Thyroid gland (tissue), 4 donors: ENCODE measurements at regions not wholly inside any gene's neighbourhood (a gene's known extent, or its start where the extent isn't known, plus 50 kb on each side); places are given as distances from the start of the nearest gene placed in this dataset.

Experiments used
- DNase-seq, 2 donors: peaks; one replicate each; pipeline ENCODE4 v3.0.0-alpha.2; 2019
- H3K27ac ChIP-seq, 3 donors: fragments of 200-600 bp; sonication (generic); 1 replicate in 2 of 3; 2 replicates in 1 of 3; pipeline ENCODE4 v1.5.1; 2016 to 2019; ENCODE audit warnings: mild to moderate bottlenecking in 1 of 3, moderate library complexity in 1 of 3
- H3K27me3 ChIP-seq: fragments of 200-600 bp; sonication (generic); one replicate; pipeline ENCODE4 v1.5.1; 2019
- H3K36me3 ChIP-seq, 2 donors: fragments of 200-600 bp; sonication (generic); one replicate each; pipeline ENCODE4 v1.5.1; 2016 to 2019
- H3K4me1 ChIP-seq, 2 donors: fragments of 200-600 bp; sonication (generic); one replicate each; pipeline ENCODE4 v1.5.1; 2017 to 2019
- H3K4me3 ChIP-seq, 3 donors: fragments of 200-600 bp; sonication (generic); replicated peaks in 1 of 3; 1 replicate in 2 of 3; 2 replicates in 1 of 3; pipeline ENCODE4 v1.5.1; 2016; ENCODE audit warnings: mild to moderate bottlenecking in 1 of 3
- H3K9me3 ChIP-seq: fragments of 200-600 bp; sonication (generic); one replicate; pipeline ENCODE4 v1.5.1; 2017
- POLR2A ChIP-seq, 2 donors: fragments of 450-650 bp; IDR thresholded peaks; one replicate each; pipeline ENCODE4 v1.6.1; 2017; ENCODE audit warnings: antibody characterized with exemption in 2 of 2, mild to moderate bottlenecking in 2 of 2, moderate library complexity in 1 of 2
- WGBS, 2 donors: methylation state at CpG; one replicate each; pipeline ENCODE4 v1.1.5; 2017; 5-methylcytosine and 5-hydroxymethylcytosine counted together
- intact Hi-C: fragments of 100-400 bp; cut with DNase I; formaldehyde crosslinking; loops from one replicate; pipeline ENCODE4 v1.15.1; 2023
- TF ChIP-seq, protein P1 (sequence below), 6 experiments: fragments of 200-600 bp in 3 of 6; fragments of 450-650 bp in 3 of 6; sonication (generic) in 3 of 6; IDR thresholded peaks; one replicate each; pipeline ENCODE4 v1.5.1; 2016 to 2019; ENCODE audit warnings: antibody characterized with exemption in 6 of 6, mild to moderate bottlenecking in 2 of 6, inconsistent platforms in 1 of 6, moderate library complexity in 1 of 6

DNA sequence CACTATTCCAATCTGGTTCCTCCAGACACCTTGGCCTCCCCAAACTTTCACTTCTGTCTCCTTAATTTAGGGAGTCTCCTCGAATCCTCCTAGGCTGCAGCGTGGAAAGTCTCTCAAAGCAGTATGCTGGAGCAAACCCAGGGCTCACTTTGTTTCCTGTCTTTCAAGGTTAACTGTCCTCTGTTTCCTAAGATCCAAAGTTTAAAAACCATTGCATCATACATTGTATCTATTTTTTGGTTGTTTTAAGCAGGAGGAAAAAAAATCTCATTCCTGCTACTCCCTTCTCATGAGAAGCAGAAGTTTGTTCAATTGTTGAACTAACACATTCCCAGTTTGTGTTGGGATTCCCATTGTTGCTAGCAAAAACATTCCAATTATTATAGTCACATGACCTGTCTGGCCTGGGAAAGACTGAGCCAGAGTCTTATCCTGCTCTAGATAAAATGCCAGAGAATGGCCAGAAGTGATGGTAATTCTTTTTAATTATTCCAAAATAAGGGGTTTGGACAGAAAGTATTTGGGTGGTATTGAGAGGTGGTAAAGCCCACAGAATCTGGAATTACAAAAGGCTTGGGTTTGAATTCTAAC lies 67.3 kb downstream of the HSPB8 start:
- DNase-seq: no peak
- Histone ChIP-seq H3K4me3 (no peak overlapping the region), H3K36me3 (no peaks in the 10 kb centered on the region), H3K27ac (no peak overlapping the region), H3K4me1 (no peaks in the 10 kb centered on the region), H3K27me3 (no peaks in the 10 kb centered on the region), H3K9me3 (no peaks in the 10 kb centered on the region)
- TF ChIP-seq, protein P1, sequence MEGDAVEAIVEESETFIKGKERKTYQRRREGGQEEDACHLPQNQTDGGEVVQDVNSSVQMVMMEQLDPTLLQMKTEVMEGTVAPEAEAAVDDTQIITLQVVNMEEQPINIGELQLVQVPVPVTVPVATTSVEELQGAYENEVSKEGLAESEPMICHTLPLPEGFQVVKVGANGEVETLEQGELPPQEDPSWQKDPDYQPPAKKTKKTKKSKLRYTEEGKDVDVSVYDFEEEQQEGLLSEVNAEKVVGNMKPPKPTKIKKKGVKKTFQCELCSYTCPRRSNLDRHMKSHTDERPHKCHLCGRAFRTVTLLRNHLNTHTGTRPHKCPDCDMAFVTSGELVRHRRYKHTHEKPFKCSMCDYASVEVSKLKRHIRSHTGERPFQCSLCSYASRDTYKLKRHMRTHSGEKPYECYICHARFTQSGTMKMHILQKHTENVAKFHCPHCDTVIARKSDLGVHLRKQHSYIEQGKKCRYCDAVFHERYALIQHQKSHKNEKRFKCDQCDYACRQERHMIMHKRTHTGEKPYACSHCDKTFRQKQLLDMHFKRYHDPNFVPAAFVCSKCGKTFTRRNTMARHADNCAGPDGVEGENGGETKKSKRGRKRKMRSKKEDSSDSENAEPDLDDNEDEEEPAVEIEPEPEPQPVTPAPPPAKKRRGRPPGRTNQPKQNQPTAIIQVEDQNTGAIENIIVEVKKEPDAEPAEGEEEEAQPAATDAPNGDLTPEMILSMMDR (IDR thresholded peaks at IDR 0.05): no peak
- TF ChIP-seq POLR2A (IDR thresholded peaks at IDR 0.05): no peak
- intact Hi-C loops: no loop called here
- whole genome bisulfite sequencing, 2 donors: 61 to 64% methylated on average over 2 of the region's 2 CpGs

DNA sequence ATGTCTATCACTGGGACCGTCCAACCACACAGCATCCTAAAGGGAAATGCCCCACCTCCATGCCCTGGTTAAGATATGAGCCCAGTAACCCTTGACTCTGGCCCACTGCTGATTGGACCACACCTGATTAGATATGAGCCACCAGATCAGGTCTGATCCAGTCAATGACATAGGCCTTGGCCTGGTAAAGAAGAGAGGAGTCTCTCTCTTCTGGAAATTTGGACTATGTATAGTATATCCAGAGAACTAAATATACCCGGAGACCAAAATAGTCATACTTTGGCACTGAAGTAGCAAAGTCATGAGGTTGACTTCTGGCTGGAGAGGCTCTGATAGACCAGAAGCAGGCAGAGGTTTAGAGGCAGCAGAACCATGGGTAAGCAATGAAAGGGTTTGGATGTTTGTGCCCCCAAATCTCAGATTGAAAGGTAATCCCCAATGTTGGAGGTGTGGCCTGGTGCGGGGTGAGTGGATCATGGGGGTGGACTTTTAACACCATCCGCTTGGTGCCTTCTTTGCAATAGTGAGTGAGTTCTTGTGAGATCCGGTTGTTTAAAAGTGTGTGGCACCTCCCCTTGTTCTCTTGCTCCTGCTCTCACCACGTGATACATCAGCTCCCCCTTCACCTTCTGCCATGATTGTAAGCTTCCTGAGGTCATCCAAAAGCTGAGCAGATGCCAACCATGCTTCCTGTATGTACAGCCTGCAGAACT lies 68.4 kb downstream of the HSPB8 start:
- TF ChIP-seq, protein P1 (IDR thresholded peaks at IDR 0.05): no peak
- TF ChIP-seq POLR2A (IDR thresholded peaks at IDR 0.05): no peak
- Histone ChIP-seq H3K27me3 (no peaks in the 10 kb centered on the region), H3K9me3 (no peaks in the 10 kb centered on the region), H3K27ac (no peak overlapping the region), H3K36me3 (no peaks in the 10 kb centered on the region), H3K4me3 (no peak overlapping the region), H3K4me1 (no peaks in the 10 kb centered on the region)
- 80 to 81% methylated on average over 6 of the region's 6 CpGs for WGBS, 2 donors
- no peak for DNase-seq
- intact Hi-C loops: no loop called here

DNA sequence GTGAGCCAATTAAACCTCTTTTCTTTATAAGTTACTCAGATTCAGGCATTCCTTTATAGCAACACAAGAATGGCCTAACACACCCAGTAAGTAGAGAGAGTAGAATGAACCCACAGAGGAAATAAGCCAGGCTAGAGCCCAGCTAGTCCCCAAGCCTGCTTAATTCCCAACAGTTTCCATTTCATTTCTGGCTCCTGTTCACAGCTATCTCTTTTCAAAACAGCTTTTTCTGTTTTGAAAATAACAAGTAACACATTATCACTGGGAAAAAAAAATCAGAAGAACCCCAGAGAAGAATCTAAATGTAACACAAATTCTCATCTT lies 69.0 kb downstream of the HSPB8 start:
- intact Hi-C loops: no loop called here
- Histone ChIP-seq H3K4me3 (no peak overlapping the region), H3K9me3 (no peaks in the 10 kb centered on the region), H3K4me1 (no peaks in the 10 kb centered on the region), H3K27ac (no peak overlapping the region), H3K27me3 (no peaks in the 10 kb centered on the region), H3K36me3 (no peaks in the 10 kb centered on the region)
- no peak for DNase-seq
- TF ChIP-seq POLR2A (IDR thresholded peaks at IDR 0.05): no peak
- TF ChIP-seq, protein P1 (IDR thresholded peaks at IDR 0.05): no peak

DNA sequence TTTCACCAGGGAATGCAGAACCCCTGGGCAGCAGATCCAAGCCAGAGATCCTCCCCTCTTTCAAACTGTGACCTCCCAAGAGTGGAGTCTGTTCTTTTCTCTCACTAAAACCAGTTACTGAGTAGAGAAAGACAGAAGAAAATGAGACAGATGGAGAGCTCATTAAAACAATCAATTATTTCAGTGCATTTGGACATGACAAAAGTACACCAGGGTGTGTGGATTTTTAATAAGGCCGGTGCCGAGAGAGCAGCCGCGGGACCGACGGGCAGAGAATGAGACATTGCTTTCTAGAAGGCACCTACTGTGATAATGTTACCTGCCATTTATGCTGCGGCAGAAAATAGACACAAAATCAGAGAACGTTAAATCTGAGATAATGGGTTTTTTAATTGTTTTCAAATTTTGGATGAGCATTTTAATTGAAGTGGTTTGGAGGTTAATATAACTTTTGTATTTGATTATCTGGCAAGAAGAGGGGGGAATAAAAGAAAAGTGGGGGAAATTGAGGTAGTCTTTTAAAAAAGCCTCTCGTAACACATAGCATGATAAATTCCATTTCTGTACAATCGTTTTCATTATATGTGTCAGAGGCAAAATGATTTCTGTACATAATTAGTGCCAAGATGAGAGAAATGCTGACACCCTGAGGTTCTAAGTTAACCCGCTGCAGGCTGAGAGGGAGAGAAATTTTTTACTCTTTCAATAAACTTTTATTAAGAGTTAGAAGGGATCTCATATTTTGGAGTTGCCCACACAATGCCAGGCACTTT lies 70.8 kb downstream of the HSPB8 start:
- intact Hi-C loops: no loop called here
- Histone ChIP-seq H3K36me3 (no peaks in the 10 kb centered on the region), H3K4me3 (no peak overlapping the region), H3K27me3 (no peaks in the 10 kb centered on the region), H3K4me1 (no peaks in the 10 kb centered on the region), H3K9me3 (no peaks in the 10 kb centered on the region), H3K27ac (no peak overlapping the region)
- DNase-seq: no peak
- WGBS, 2 donors: 83 to 85% methylated on average over 11 of the region's 11 CpGs
- TF ChIP-seq POLR2A (IDR thresholded peaks at IDR 0.05): no peak
- TF ChIP-seq, protein P1 (IDR thresholded peaks at IDR 0.05): no peak

DNA sequence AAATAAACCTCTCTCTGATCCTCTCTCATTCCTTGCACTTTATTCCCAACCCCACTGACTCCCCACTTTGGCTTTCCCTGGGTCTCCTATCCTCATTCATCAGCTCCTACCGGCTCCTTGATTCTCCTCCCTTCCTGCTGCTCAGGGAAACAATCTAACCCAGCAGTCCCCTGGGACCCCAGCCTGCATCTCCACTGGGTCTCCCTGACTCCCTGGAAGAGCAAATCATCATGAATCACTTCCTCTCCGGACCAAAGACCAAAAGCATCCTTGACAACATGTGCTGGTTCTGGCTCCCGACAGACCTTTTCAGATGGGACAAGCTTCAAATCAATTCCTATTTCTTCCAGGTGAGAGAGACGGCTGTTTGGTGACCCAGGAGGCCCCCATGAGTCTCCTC lies 76.6 kb downstream of the HSPB8 start:
- H3K4me1 ChIP-seq: no peaks in the 10 kb centered on the region
- no peaks in the 10 kb centered on the region for H3K27me3 ChIP-seq
- 73 to 75% methylated on average over 4 of the region's 4 CpGs for WGBS, 2 donors
- H3K9me3 ChIP-seq: no peaks in the 10 kb centered on the region
- DNase-seq: no peak
- no peak overlapping the region for H3K4me3 ChIP-seq
- no peaks in the 10 kb centered on the region for H3K36me3 ChIP-seq
- TF ChIP-seq, protein P1 (IDR thresholded peaks at IDR 0.05): no peak
- TF ChIP-seq POLR2A (IDR thresholded peaks at IDR 0.05): no peak
- intact Hi-C loops: no loop called here
- H3K27ac ChIP-seq: no peak overlapping the region
